Astrocyte (in vitro differentiated cells and primary cell): ENCODE measurements at regions not wholly inside any gene's neighbourhood (a gene's known extent, or its start where the extent isn't known, plus 50 kb on each side); places are given as distances from the start of the nearest gene placed in this dataset.

Experiments used
- CTCF ChIP-seq: IDR thresholded peaks from 2 replicates; pipeline ENCODE4 v1.5.1; 2011; ENCODE audit warnings: low read depth, mild to moderate bottlenecking, inconsistent platforms, low read length, moderate library complexity; ENCODE audit not compliant: insufficient read depth
- EZH2 ChIP-seq: IDR thresholded peaks from 2 replicates; pipeline ENCODE4 v1.6.1; 2012; ENCODE audit warnings: mild to moderate bottlenecking, low read length, inconsistent platforms; ENCODE audit not compliant: insufficient read depth

- TF ChIP-seq EZH2: no peak
- no peak for TF ChIP-seq CTCF
Measured at GRCh38 chr20:48432494-48432832, 395.3 kb downstream of the PREX1 start.
